Body of pancreas (tissue), 4 donors: ENCODE measurements at regions not wholly inside any gene's neighbourhood (a gene's known extent, or its start where the extent isn't known, plus 50 kb on each side); places are given as distances from the start of the nearest gene placed in this dataset.

Experiments
- ATAC-seq: fragments of 150-250 bp; one replicate; pipeline ENCODE4 v1.9.1; 2016
- DNase-seq, 4 donors: peaks; one replicate each; pipeline ENCODE4 v3.0.0-alpha.2; 2019
- H3K27ac ChIP-seq, 4 donors: fragments of 200-600 bp; sonication (generic); 1 replicate in 3 of 4; 2 replicates in 1 of 4; pipeline versions ENCODE4 v1.5.1 to v1.6.1; 2016 to 2019; ENCODE audit warnings: mild to moderate bottlenecking in 1 of 4, mixed read lengths in 1 of 4, moderate library complexity in 1 of 4
- H3K27me3 ChIP-seq, 2 donors: fragments of 200-600 bp; sonication (generic); one replicate each; pipeline ENCODE4 v1.6.0; 2016; ENCODE audit warnings: mild to moderate bottlenecking in 1 of 2
- H3K36me3 ChIP-seq, 2 donors: fragments of 200-600 bp; sonication (generic); replicated peaks in 1 of 2; 2 replicates each; pipeline ENCODE4 v1.5.1; 2016; ENCODE audit warnings: low read depth in 2 of 2; ENCODE audit not compliant: insufficient read depth in 1 of 2
- H3K4me1 ChIP-seq: fragments of 200-600 bp; sonication (generic); one replicate; pipeline ENCODE4 v1.6.0; 2016
- H3K4me3 ChIP-seq, 2 donors: fragments of 200-600 bp; sonication (generic); 1 replicate in 1 of 2; 2 replicates in 1 of 2; pipeline ENCODE4 v1.5.1; 2016 to 2019
- H3K9me3 ChIP-seq, 3 donors: fragments of 200-600 bp; sonication (generic); 1 replicate in 2 of 3; 2 replicates in 1 of 3; pipeline ENCODE4 v1.5.1; 2016
- POLR2A ChIP-seq, 3 donors: fragments of 450-650 bp; IDR thresholded peaks; one replicate each; pipeline ENCODE4 v1.6.1; 2016; ENCODE audit warnings: antibody characterized with exemption in 3 of 3, mild to moderate bottlenecking in 2 of 3
- WGBS, 2 donors: methylation state at CpG; one replicate each; pipeline ENCODE4 v1.1.5; 2017; 5-methylcytosine and 5-hydroxymethylcytosine counted together
- intact Hi-C: fragments of 100-400 bp; cut with DNase I; formaldehyde crosslinking; loops from one replicate; pipeline ENCODE4 v1.15.1; 2023
- TF ChIP-seq, protein P1 (sequence below), 7 experiments: fragments of 450-650 bp in 4 of 7; fragments of 200-600 bp in 3 of 7; sonication (generic) in 3 of 7; IDR thresholded peaks; one replicate each; pipeline ENCODE4 v1.5.1; 2016 to 2019; ENCODE audit warnings: antibody characterized with exemption in 7 of 7

DNA sequence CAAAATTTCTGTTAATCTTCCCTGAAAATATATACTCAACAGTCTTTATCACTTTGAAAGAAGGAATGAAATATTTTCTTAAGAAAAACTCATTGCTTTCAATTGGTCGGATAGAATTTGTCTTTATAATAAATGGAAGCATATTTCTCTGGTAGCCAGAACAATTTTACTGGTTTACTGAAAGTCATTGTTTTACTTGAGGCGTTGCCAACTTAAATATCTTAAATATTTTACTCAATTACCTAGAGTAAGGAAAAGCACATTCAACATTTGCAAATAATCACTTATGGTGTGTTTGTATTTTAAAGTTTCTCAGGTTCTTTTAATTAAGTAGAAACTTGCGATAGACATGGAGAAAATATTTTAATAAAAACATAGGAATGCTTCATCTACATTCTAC is 1181.7 kb downstream of the EFNA5 start:
- H3K36me3 ChIP-seq = no peaks in the 10 kb centered on the region
- TF ChIP-seq, protein P1, sequence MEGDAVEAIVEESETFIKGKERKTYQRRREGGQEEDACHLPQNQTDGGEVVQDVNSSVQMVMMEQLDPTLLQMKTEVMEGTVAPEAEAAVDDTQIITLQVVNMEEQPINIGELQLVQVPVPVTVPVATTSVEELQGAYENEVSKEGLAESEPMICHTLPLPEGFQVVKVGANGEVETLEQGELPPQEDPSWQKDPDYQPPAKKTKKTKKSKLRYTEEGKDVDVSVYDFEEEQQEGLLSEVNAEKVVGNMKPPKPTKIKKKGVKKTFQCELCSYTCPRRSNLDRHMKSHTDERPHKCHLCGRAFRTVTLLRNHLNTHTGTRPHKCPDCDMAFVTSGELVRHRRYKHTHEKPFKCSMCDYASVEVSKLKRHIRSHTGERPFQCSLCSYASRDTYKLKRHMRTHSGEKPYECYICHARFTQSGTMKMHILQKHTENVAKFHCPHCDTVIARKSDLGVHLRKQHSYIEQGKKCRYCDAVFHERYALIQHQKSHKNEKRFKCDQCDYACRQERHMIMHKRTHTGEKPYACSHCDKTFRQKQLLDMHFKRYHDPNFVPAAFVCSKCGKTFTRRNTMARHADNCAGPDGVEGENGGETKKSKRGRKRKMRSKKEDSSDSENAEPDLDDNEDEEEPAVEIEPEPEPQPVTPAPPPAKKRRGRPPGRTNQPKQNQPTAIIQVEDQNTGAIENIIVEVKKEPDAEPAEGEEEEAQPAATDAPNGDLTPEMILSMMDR (IDR thresholded peaks at IDR 0.05) = no peak
- no peak for TF ChIP-seq POLR2A (IDR thresholded peaks at IDR 0.05)
- 58 to 66% methylated on average over 3 of the region's 3 CpGs for WGBS, 2 donors
- H3K4me3 ChIP-seq = no peak overlapping the region
- no peak overlapping the region for H3K27ac ChIP-seq
- ATAC-seq = no peak
- intact Hi-C loops = no loop called here
- H3K27me3 ChIP-seq = no peaks in the 10 kb centered on the region
- H3K4me1 ChIP-seq = no peaks in the 10 kb centered on the region
- no peak for DNase-seq
- no peaks in the 10 kb centered on the region for H3K9me3 ChIP-seq

DNA sequence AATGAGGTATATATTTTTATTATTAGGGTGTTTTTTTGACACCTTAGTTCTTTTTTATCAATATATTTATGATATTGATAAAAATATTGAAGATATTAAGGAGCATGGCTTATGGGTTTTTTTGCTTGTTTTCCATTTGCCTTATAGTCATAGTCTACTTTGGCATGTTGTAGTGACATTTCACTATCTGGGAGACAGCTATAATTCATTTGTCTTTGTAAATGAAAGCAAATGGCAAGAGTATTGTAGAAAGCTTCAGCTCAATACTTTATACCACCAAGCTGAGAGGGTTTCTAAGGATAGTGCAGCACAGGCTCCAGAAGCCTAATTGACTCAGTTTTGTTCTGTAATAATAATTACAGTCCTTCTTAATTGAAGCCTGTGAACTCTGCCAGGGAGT is 1182.3 kb downstream of the EFNA5 start:
- H3K4me1 ChIP-seq = no peaks in the 10 kb centered on the region
- DNase-seq (no peak), ATAC-seq (no peak)
- intact Hi-C loops = no loop called here
- TF ChIP-seq POLR2A (IDR thresholded peaks at IDR 0.05) = no peak
- TF ChIP-seq, protein P1 (IDR thresholded peaks at IDR 0.05) = no peak
- no peak overlapping the region for H3K27ac ChIP-seq
- no peaks in the 10 kb centered on the region for H3K9me3 ChIP-seq
- H3K4me3 ChIP-seq = no peak overlapping the region
- no peaks in the 10 kb centered on the region for H3K27me3 ChIP-seq
- H3K36me3 ChIP-seq = no peaks in the 10 kb centered on the region

DNA sequence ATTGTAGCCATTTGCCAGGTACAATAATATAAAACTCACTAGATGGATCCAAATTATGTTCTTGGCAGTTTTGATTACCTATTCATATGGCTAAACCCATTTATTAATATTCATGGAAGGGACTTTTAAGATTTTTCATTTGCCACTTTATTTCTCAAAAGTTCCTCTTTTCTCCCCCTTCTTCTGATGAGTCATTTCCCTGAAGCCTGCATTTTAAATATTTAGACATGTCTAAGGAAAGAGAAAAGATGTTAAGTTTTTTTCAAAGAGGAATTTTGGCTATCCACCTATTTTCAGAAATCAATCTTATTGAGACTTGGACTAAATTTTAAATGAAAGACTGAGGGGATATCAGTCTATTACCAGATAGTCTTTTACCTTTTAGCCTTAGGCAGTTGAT is 1189.4 kb downstream of the EFNA5 start:
- Histone ChIP-seq H3K27ac (no peak overlapping the region), H3K4me3 (no peak overlapping the region), H3K4me1 (no peaks in the 10 kb centered on the region), H3K36me3 (no peaks in the 10 kb centered on the region), H3K27me3 (no peaks in the 10 kb centered on the region), H3K9me3 (no peaks in the 10 kb centered on the region)
- DNase-seq (no peak), ATAC-seq (no peak)
- intact Hi-C loops = no loop called here
- no peak for TF ChIP-seq POLR2A (IDR thresholded peaks at IDR 0.05)
- TF ChIP-seq, protein P1 (IDR thresholded peaks at IDR 0.05) = no peak

DNA sequence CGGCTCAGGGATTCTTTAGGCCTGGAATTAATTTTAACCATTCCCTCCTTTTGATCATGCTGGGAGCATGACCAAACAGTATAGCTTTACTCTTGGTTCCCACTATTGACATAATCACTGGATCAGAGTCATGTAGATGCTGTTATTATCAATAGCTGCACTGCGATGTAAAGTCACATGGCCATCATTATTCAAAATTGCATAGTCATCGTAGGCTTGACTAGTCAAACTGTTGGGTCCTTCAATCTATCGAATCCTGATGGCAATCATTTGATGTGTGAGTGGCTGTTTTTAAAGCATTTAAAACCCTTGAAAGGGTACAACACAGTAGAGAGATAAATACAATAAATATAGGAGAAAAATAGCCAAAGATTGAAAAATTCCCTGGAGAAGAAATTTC is 1194.1 kb downstream of the EFNA5 start:
- Histone ChIP-seq H3K36me3 (no peaks in the 10 kb centered on the region), H3K27ac (no peak overlapping the region), H3K4me3 (no peak overlapping the region), H3K27me3 (no peaks in the 10 kb centered on the region), H3K4me1 (no peaks in the 10 kb centered on the region), H3K9me3 (no peaks in the 10 kb centered on the region)
- TF ChIP-seq, protein P1 (IDR thresholded peaks at IDR 0.05) = no peak
- no peak for TF ChIP-seq POLR2A (IDR thresholded peaks at IDR 0.05)
- no peak for ATAC-seq
- intact Hi-C loops = no loop called here
- no peak for DNase-seq
- 70 to 81% methylated on average over 4 of the region's 4 CpGs for WGBS, 2 donors

DNA sequence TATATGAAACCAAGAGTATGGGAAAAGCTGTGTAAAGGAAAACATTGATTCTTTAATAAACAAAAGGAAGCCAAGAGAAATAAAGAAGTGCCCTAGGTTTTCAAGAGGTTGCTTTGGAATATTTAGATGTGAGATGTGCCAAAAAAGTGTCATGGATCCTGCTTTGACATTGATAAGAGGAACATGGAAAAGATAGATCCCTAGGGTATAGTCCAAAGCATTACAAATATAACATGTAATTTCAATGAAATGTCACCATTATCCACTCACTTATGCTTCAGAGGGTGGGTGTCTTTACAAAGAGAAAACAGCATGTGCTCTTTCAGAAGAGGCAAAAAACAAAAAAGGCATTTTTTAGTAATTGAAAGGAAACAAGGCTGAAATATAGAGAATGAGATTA is 1196.7 kb downstream of the EFNA5 start:
- no peaks in the 10 kb centered on the region for H3K36me3 ChIP-seq
- no peaks in the 10 kb centered on the region for H3K4me1 ChIP-seq
- H3K9me3 ChIP-seq = no peaks in the 10 kb centered on the region
- intact Hi-C loops = no loop called here
- ATAC-seq (no peak), DNase-seq (no peak)
- TF ChIP-seq, protein P1 (IDR thresholded peaks at IDR 0.05) = no peak
- no peak for TF ChIP-seq POLR2A (IDR thresholded peaks at IDR 0.05)
- no peak overlapping the region for H3K4me3 ChIP-seq
- no peak overlapping the region for H3K27ac ChIP-seq
- H3K27me3 ChIP-seq = no peaks in the 10 kb centered on the region
